ENCODE measurements at regions not wholly inside any gene's neighbourhood (a gene's known extent, or its start where the extent isn't known, plus 50 kb on each side); places are given as distances from the start of the nearest gene placed in this dataset.

GRCh38 chr14:100638211-100638855 lies 51.1 kb upstream of the BEGAIN start:
- DNase-seq = no peak
- no peak overlapping the region for H3K27ac ChIP-seq (ENCODE audit: low read length)
- WGBS = 97% methylated on average over 14 of the region's 14 CpGs
- intact Hi-C loops (cut with DNase I) = no loop called here
- H3K27me3 ChIP-seq (ENCODE audit: control insufficient read depth, insufficient read depth) = no peaks in the 10 kb centered on the region
- H3K9me3 ChIP-seq (ENCODE audit: control insufficient read depth, low read length) = no peaks in the 10 kb centered on the region
- ATAC-seq = no peak
- H3K4me3 ChIP-seq (ENCODE audit: low read length) = no peak overlapping the region
- no peaks in the 10 kb centered on the region for H3K4me1 ChIP-seq (ENCODE audit: control insufficient read depth, insufficient read depth, low read length)

- Histone ChIP-seq H3K9me3 (ENCODE audit: control insufficient read depth, low read length) (no peaks in the 10 kb centered on the region), H3K27me3 (ENCODE audit: control insufficient read depth, insufficient read depth) (no peaks in the 10 kb centered on the region), H3K27ac (ENCODE audit: low read length) (no peak overlapping the region), H3K4me1 (ENCODE audit: control insufficient read depth, insufficient read depth, low read length) (no peaks in the 10 kb centered on the region), H3K4me3 (ENCODE audit: low read length) (no peak overlapping the region)
- DNase-seq = no peak
- 90% methylated on average over 6 of the region's 6 CpGs for WGBS
- no peak for ATAC-seq
- intact Hi-C loops (cut with DNase I) = no loop called here
These were observed 52.1 kb upstream of the BEGAIN start for GRCh38 chr14:100639280-100639679.

- Histone ChIP-seq H3K4me1 (ENCODE audit: control insufficient read depth, insufficient read depth, low read length) (no peaks in the 10 kb centered on the region), H3K4me3 (ENCODE audit: low read length) (no peak overlapping the region), H3K27ac (ENCODE audit: low read length) (no peak overlapping the region), H3K9me3 (ENCODE audit: control insufficient read depth, low read length) (no peaks in the 10 kb centered on the region), H3K27me3 (ENCODE audit: control insufficient read depth, insufficient read depth) (no peaks in the 10 kb centered on the region)
- DNase-seq = peak in 1 of 3 donors; percentile 65
- 71% methylated on average over 20 of the region's 20 CpGs for WGBS
- no peak for ATAC-seq
- intact Hi-C loops (cut with DNase I) = loop anchor here in 2 of 4 donors (10.0 kb wide), 2 partner anchors 256 to 366 kb away; no protein-coding TSS in a partner anchor
These were observed 53.5 kb upstream of the BEGAIN start for GRCh38 chr14:100640471-100641273.

- intact Hi-C loops (cut with DNase I) = loop anchor here in 2 of 4 donors (10.0 kb wide), 2 partner anchors 257 to 367 kb away; no protein-coding TSS in a partner anchor
- ATAC-seq = no peak
These were observed 54.1 kb upstream of the BEGAIN start for GRCh38 chr14:100641274-100641860.

GRCh38 chr14:100643426-100643825 lies 56.2 kb upstream of the BEGAIN start:
- ATAC-seq = no peak
- DNase-seq = no peak
- Histone ChIP-seq H3K9me3 (ENCODE audit: control insufficient read depth, low read length) (no peaks in the 10 kb centered on the region), H3K27me3 (ENCODE audit: control insufficient read depth, insufficient read depth) (no peaks in the 10 kb centered on the region), H3K27ac (ENCODE audit: low read length) (no peak overlapping the region), H3K4me1 (ENCODE audit: control insufficient read depth, insufficient read depth, low read length) (no peaks in the 10 kb centered on the region), H3K4me3 (ENCODE audit: low read length) (no peak overlapping the region)
- intact Hi-C loops (cut with DNase I) = loop anchor here in 2 of 4 donors (10.0 kb wide), 2 partner anchors 259 to 369 kb away; no protein-coding TSS in a partner anchor
- WGBS = 89% methylated on average over 8 of the region's 8 CpGs

More at GRCh38 chr14:100641274-100641860, 54.1 kb upstream of the BEGAIN start:
- no peaks in the 10 kb centered on the region for H3K9me3 ChIP-seq (ENCODE audit: control insufficient read depth, low read length)
- 80% methylated on average over 8 of the region's 8 CpGs for WGBS
- H3K27me3 ChIP-seq (ENCODE audit: control insufficient read depth, insufficient read depth) = no peaks in the 10 kb centered on the region
- no peak overlapping the region for H3K27ac ChIP-seq (ENCODE audit: low read length)
- no peaks in the 10 kb centered on the region for H3K4me1 ChIP-seq (ENCODE audit: control insufficient read depth, insufficient read depth, low read length)
- no peak for DNase-seq
- no peak overlapping the region for H3K4me3 ChIP-seq (ENCODE audit: low read length)

- WGBS = 73% methylated on average over 6 of the region's 6 CpGs
- DNase-seq (no peak), ATAC-seq (no peak)
- Histone ChIP-seq H3K27ac (ENCODE audit: low read length) (no peak overlapping the region), H3K27me3 (ENCODE audit: control insufficient read depth, insufficient read depth) (no peaks in the 10 kb centered on the region), H3K9me3 (ENCODE audit: control insufficient read depth, low read length) (no peaks in the 10 kb centered on the region), H3K4me1 (ENCODE audit: control insufficient read depth, insufficient read depth, low read length) (no peaks in the 10 kb centered on the region), H3K4me3 (ENCODE audit: low read length) (no peak overlapping the region)
- intact Hi-C loops (cut with DNase I) = loop anchor here in 3 of 4 donors (2.0 to 10.0 kb wide), 3 partner anchors 204 to 370 kb away; no protein-coding TSS in a partner anchor
These were observed 57.2 kb upstream of the BEGAIN start for GRCh38 chr14:100644383-100644782.

GRCh38 chr14:100644784-100645183 lies 57.6 kb upstream of the BEGAIN start:
- Histone ChIP-seq H3K4me3 (ENCODE audit: low read length) (no peak overlapping the region), H3K27me3 (ENCODE audit: control insufficient read depth, insufficient read depth) (no peaks in the 10 kb centered on the region), H3K9me3 (ENCODE audit: control insufficient read depth, low read length) (no peaks in the 10 kb centered on the region), H3K27ac (ENCODE audit: low read length) (no peak overlapping the region), H3K4me1 (ENCODE audit: control insufficient read depth, insufficient read depth, low read length) (no peaks in the 10 kb centered on the region)
- WGBS = 51% methylated on average over 8 of the region's 8 CpGs
- ATAC-seq (no peak), DNase-seq (no peak)
- intact Hi-C loops (cut with DNase I) = loop anchor here in 3 of 4 donors (2.0 to 10.0 kb wide), 4 partner anchors 204 to 983 kb away; no protein-coding TSS in a partner anchor

- Histone ChIP-seq H3K4me3 (ENCODE audit: low read length) (no peak overlapping the region), H3K27ac (ENCODE audit: low read length) (no peak overlapping the region), H3K9me3 (ENCODE audit: control insufficient read depth, low read length) (no peaks in the 10 kb centered on the region), H3K27me3 (ENCODE audit: control insufficient read depth, insufficient read depth) (no peaks in the 10 kb centered on the region), H3K4me1 (ENCODE audit: control insufficient read depth, insufficient read depth, low read length) (no peaks in the 10 kb centered on the region)
- ATAC-seq (peak; percentile 89 to 91), DNase-seq (peak; percentile 87 to 94 (median 90))
- intact Hi-C loops (cut with DNase I) = loop anchor here in 3 of 4 donors (2.0 to 10.0 kb wide), 4 partner anchors 205 to 982 kb away; no protein-coding TSS in a partner anchor
- 32% methylated on average over 12 of the region's 12 CpGs for WGBS
These were observed 58.2 kb upstream of the BEGAIN start for GRCh38 chr14:100645196-100645981.

GRCh38 chr14:100645982-100646314 lies 58.7 kb upstream of the BEGAIN start:
- Histone ChIP-seq H3K4me3 (ENCODE audit: low read length) (no peak overlapping the region), H3K27me3 (ENCODE audit: control insufficient read depth, insufficient read depth) (no peaks in the 10 kb centered on the region), H3K27ac (ENCODE audit: low read length) (no peak overlapping the region), H3K4me1 (ENCODE audit: control insufficient read depth, insufficient read depth, low read length) (no peaks in the 10 kb centered on the region), H3K9me3 (ENCODE audit: control insufficient read depth, low read length) (no peaks in the 10 kb centered on the region)
- no peak for ATAC-seq
- no peak for DNase-seq
- intact Hi-C loops (cut with DNase I) = loop anchor here in 3 of 4 donors (2.0 to 10.0 kb wide), 6 partner anchors 205 to 981 kb away; no protein-coding TSS in a partner anchor
- 47% methylated on average over 3 of the region's 3 CpGs for WGBS

- no peaks in the 10 kb centered on the region for H3K4me1 ChIP-seq (ENCODE audit: control insufficient read depth, insufficient read depth, low read length)
- intact Hi-C loops (cut with DNase I) = loop anchor here in 3 of 4 donors (5.0 to 10.0 kb wide), 3 partner anchors 264 to 979 kb away; no protein-coding TSS in a partner anchor
- H3K27me3 ChIP-seq (ENCODE audit: control insufficient read depth, insufficient read depth) = no peaks in the 10 kb centered on the region
- WGBS = 86% methylated on average over 2 of the region's 2 CpGs
- no peak overlapping the region for H3K4me3 ChIP-seq (ENCODE audit: low read length)
- DNase-seq (no peak), ATAC-seq (no peak)
- no peaks in the 10 kb centered on the region for H3K9me3 ChIP-seq (ENCODE audit: control insufficient read depth, low read length)
- no peak overlapping the region for H3K27ac ChIP-seq (ENCODE audit: low read length)
These were observed 61.4 kb upstream of the BEGAIN start for GRCh38 chr14:100648474-100649172.
